ENCODE measurements at regions not wholly inside any gene's neighbourhood (a gene's known extent, or its start where the extent isn't known, plus 50 kb on each side); places are given as distances from the start of the nearest gene placed in this dataset.

GRCh38 chr21:28444111-28444510 lies 548.6 kb downstream of the LTN1 start:
- TF ChIP-seq POLR2A (IDR thresholded peaks at IDR 0.05; ENCODE audit: extremely low read depth, insufficient read length): no peak
- TF ChIP-seq MAX (IDR thresholded peaks at IDR 0.05; ENCODE audit: low read depth, low read length): no peak
- TF ChIP-seq MYC (IDR thresholded peaks at IDR 0.05; ENCODE audit: low read depth, low read length): no peak
- no peak for TF ChIP-seq CTCF (IDR thresholded peaks at IDR 0.05; ENCODE audit: low read depth, low read length)
- no peak for DNase-seq (ENCODE audit: low read depth)
- no peak overlapping the region for H3K4me3 ChIP-seq (ENCODE audit: low read depth, low read length)

- no peak for TF ChIP-seq MYC (IDR thresholded peaks at IDR 0.05; ENCODE audit: low read depth, low read length)
- TF ChIP-seq CTCF (IDR thresholded peaks at IDR 0.05; ENCODE audit: low read depth, low read length): no peak
- TF ChIP-seq MAX (IDR thresholded peaks at IDR 0.05; ENCODE audit: low read depth, low read length): no peak
- no peak for TF ChIP-seq POLR2A (IDR thresholded peaks at IDR 0.05; ENCODE audit: extremely low read depth, insufficient read length)
- DNase-seq (ENCODE audit: low read depth): no peak
- no peak overlapping the region for H3K4me3 ChIP-seq (ENCODE audit: low read depth, low read length)
Measured at GRCh38 chr21:28442624-28443023, 550.1 kb downstream of the LTN1 start.

GRCh38 chr21:28442085-28442484 lies 550.6 kb downstream of the LTN1 start:
- no peak for DNase-seq (ENCODE audit: low read depth)
- no peak for TF ChIP-seq MYC (IDR thresholded peaks at IDR 0.05; ENCODE audit: low read depth, low read length)
- no peak for TF ChIP-seq POLR2A (IDR thresholded peaks at IDR 0.05; ENCODE audit: extremely low read depth, insufficient read length)
- TF ChIP-seq CTCF (IDR thresholded peaks at IDR 0.05; ENCODE audit: low read depth, low read length): no peak
- no peak for TF ChIP-seq MAX (IDR thresholded peaks at IDR 0.05; ENCODE audit: low read depth, low read length)
- no peak overlapping the region for H3K4me3 ChIP-seq (ENCODE audit: low read depth, low read length)

GRCh38 chr21:28439788-28440187 lies 552.9 kb downstream of the LTN1 start:
- H3K4me3 ChIP-seq (ENCODE audit: low read depth, low read length): no peak overlapping the region
- DNase-seq (ENCODE audit: low read depth): no peak
- TF ChIP-seq MYC (IDR thresholded peaks at IDR 0.05; ENCODE audit: low read depth, low read length) (no peak), CTCF (IDR thresholded peaks at IDR 0.05; ENCODE audit: low read depth, low read length) (no peak), MAX (IDR thresholded peaks at IDR 0.05; ENCODE audit: low read depth, low read length) (no peak), POLR2A (IDR thresholded peaks at IDR 0.05; ENCODE audit: extremely low read depth, insufficient read length) (no peak)

- DNase-seq (ENCODE audit: low read depth): no peak
- TF ChIP-seq MYC (IDR thresholded peaks at IDR 0.05; ENCODE audit: low read depth, low read length): no peak
- TF ChIP-seq MAX (IDR thresholded peaks at IDR 0.05; ENCODE audit: low read depth, low read length): no peak
- no peak for TF ChIP-seq POLR2A (IDR thresholded peaks at IDR 0.05; ENCODE audit: extremely low read depth, insufficient read length)
- TF ChIP-seq CTCF (IDR thresholded peaks at IDR 0.05; ENCODE audit: low read depth, low read length): no peak
- no peak overlapping the region for H3K4me3 ChIP-seq (ENCODE audit: low read depth, low read length)
Measured at GRCh38 chr21:28439251-28439650, 553.4 kb downstream of the LTN1 start.

- H3K4me3 ChIP-seq (ENCODE audit: low read depth, low read length): no peak overlapping the region
- TF ChIP-seq CTCF (IDR thresholded peaks at IDR 0.05; ENCODE audit: low read depth, low read length) (no peak), MYC (IDR thresholded peaks at IDR 0.05; ENCODE audit: low read depth, low read length) (no peak), MAX (IDR thresholded peaks at IDR 0.05; ENCODE audit: low read depth, low read length) (no peak), POLR2A (IDR thresholded peaks at IDR 0.05; ENCODE audit: extremely low read depth, insufficient read length) (no peak)
- no peak for DNase-seq (ENCODE audit: low read depth)
Measured at GRCh38 chr21:28437061-28437460, 555.6 kb downstream of the LTN1 start.

Measured in NB4 (cell line).